Activated T-cell treated with anti-CD3 and anti-CD28 coated beads, Interleukin-2, amount 50 U/mL, for 72 hours (primary cell): ENCODE measurements at regions not wholly inside any gene's neighbourhood (a gene's known extent, or its start where the extent isn't known, plus 50 kb on each side); places are given as distances from the start of the nearest gene placed in this dataset.

Experiments used
- ATAC-seq, 2 donors: fragments of 150-1000 bp; cut with Tn5 transposase; replicated peaks in 1 of 2; 2 replicates each; pipeline ENCODE4 v1.10.0; 2021; ENCODE audit warnings: moderate library complexity in 2 of 2, mild to moderate bottlenecking in 1 of 2
- DNase-seq, 2 donors: peaks; one replicate each; pipeline ENCODE4 v3.0.0; 2021 to 2022; ENCODE audit warnings: mixed read lengths in 1 of 2
- H3K27ac Mint-ChIP-seq: one replicate; pipeline ENCODE4 v1.8.0; 2022; ENCODE audit warnings: mild to moderate bottlenecking, moderate library complexity, mixed read lengths
- H3K27me3 Mint-ChIP-seq: one replicate; pipeline ENCODE4 v1.8.0; 2022; ENCODE audit warnings: low read depth, mixed read lengths
- H3K36me3 Mint-ChIP-seq, 2 donors: one replicate each; pipeline ENCODE4 v1.8.0; 2022; ENCODE audit warnings: mixed read lengths in 2 of 2, mild to moderate bottlenecking in 1 of 2; ENCODE audit not compliant: insufficient read depth in 2 of 2
- H3K4me1 Mint-ChIP-seq: one replicate; pipeline ENCODE4 v1.8.0; 2022; ENCODE audit warnings: low read depth, mixed read lengths
- H3K4me3 Mint-ChIP-seq, 2 donors: one replicate each; pipeline ENCODE4 v1.8.0; 2022; ENCODE audit warnings: mild to moderate bottlenecking in 2 of 2, mixed read lengths in 2 of 2, moderate library complexity in 2 of 2
- H3K9me3 Mint-ChIP-seq, 2 donors: one replicate each; pipeline ENCODE4 v1.8.0; 2022; ENCODE audit warnings: mixed read lengths in 2 of 2

DNA sequence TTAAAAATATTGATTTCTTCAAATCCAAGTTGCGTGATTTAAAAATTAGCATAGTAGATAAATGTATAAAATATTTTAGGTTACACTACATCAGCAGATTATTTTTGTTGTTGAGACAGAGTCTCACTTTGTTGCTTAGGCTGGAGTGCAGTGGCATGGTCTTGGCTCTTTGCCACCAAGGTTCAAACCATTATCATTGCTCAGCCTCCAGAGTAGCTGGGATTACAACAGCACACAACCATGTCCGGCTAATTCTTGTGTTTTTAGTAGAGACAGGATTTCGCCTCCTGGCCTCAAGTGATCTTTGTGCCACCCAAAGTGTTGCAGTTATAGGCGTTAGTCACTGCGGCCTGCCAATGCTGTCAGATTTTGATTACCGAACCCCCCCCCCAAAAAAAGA, 1390.5 kb upstream of the TENM3 start:
- ATAC-seq: no peak
- H3K27ac Mint-ChIP-seq: no peak overlapping the region
- no peaks in the 10 kb centered on the region for H3K27me3 Mint-ChIP-seq
- no peak for DNase-seq
- H3K4me1 Mint-ChIP-seq: no peaks in the 10 kb centered on the region
- H3K36me3 Mint-ChIP-seq: no peaks in the 10 kb centered on the region
- H3K9me3 Mint-ChIP-seq: peaks cover 4% of the 10 kb centered on the region in 2 donors
- H3K4me3 Mint-ChIP-seq: no peak overlapping the region

GRCh38 chr4:180855184-180855583, 1388.0 kb upstream of the TENM3 start:
- Mint-ChIP-seq H3K4me3 (no peak overlapping the region), H3K4me1 (no peaks in the 10 kb centered on the region), H3K9me3 (peaks cover 6 to 7% of the 10 kb centered on the region in 2 donors), H3K27me3 (no peaks in the 10 kb centered on the region), H3K27ac (no peak overlapping the region), H3K36me3 (peaks cover 0 to 2% of the 10 kb centered on the region in 2 donors)
- ATAC-seq (no peak), DNase-seq (no peak)

GRCh38 chr4:180860089-180860720, 1383.0 kb upstream of the TENM3 start:
- no peak overlapping the region for H3K4me3 Mint-ChIP-seq
- H3K27ac Mint-ChIP-seq: no peak overlapping the region
- ATAC-seq: no peak
- no peak for DNase-seq
- H3K9me3 Mint-ChIP-seq: peaks cover 12 to 15% of the 10 kb centered on the region in 2 donors
- H3K4me1 Mint-ChIP-seq: no peaks in the 10 kb centered on the region
- H3K36me3 Mint-ChIP-seq: peaks cover 0 to 2% of the 10 kb centered on the region in 2 donors
- no peaks in the 10 kb centered on the region for H3K27me3 Mint-ChIP-seq

GRCh38 chr4:180861651-180862050, 1381.6 kb upstream of the TENM3 start:
- DNase-seq: no peak
- Mint-ChIP-seq H3K27ac (no peak overlapping the region), H3K9me3 (peaks cover 8 to 15% of the 10 kb centered on the region in 2 donors), H3K27me3 (no peaks in the 10 kb centered on the region), H3K4me1 (no peaks in the 10 kb centered on the region), H3K4me3 (no peak overlapping the region), H3K36me3 (peaks cover 0 to 2% of the 10 kb centered on the region in 2 donors)
- ATAC-seq: no peak

GRCh38 chr4:180866933-180867643, 1376.1 kb upstream of the TENM3 start:
- no peak overlapping the region for H3K4me3 Mint-ChIP-seq
- no peaks in the 10 kb centered on the region for H3K4me1 Mint-ChIP-seq
- ATAC-seq: no peak
- no peak for DNase-seq
- peaks cover under 1 to 8% of the 10 kb centered on the region in 2 donors for H3K9me3 Mint-ChIP-seq
- H3K36me3 Mint-ChIP-seq: no peaks in the 10 kb centered on the region
- no peak overlapping the region for H3K27ac Mint-ChIP-seq
- no peaks in the 10 kb centered on the region for H3K27me3 Mint-ChIP-seq

DNA sequence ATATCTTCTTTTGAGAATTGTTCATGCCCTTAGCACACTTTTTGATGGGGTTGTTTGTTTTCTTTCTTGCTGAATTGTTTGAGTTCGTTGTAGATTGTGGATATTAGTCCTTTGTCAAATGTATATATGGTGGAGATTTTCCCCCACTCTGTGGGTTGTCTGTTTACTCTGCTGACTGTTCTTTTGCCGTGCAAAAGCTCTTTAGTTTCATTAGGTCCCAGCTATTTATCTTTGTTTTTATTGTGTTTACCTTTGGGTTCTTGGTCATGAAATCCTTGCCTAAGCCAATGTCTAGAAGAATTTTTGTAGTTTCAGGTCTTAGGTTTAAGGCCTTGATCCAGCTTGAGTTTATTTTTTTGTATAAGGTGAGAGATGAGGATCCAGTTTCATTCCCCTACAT, 1372.6 kb upstream of the TENM3 start:
- DNase-seq (no peak), ATAC-seq (no peak)
- no peak overlapping the region for H3K4me3 Mint-ChIP-seq
- no peaks in the 10 kb centered on the region for H3K4me1 Mint-ChIP-seq
- no peaks in the 10 kb centered on the region for H3K27me3 Mint-ChIP-seq
- peaks cover 5% of the 10 kb centered on the region in 2 donors for H3K9me3 Mint-ChIP-seq
- no peaks in the 10 kb centered on the region for H3K36me3 Mint-ChIP-seq
- H3K27ac Mint-ChIP-seq: no peak overlapping the region

- Mint-ChIP-seq H3K27me3 (no peaks in the 10 kb centered on the region), H3K4me1 (no peaks in the 10 kb centered on the region), H3K36me3 (no peaks in the 10 kb centered on the region), H3K9me3 (peaks cover 6 to 10% of the 10 kb centered on the region in 2 donors), H3K27ac (no peak overlapping the region), H3K4me3 (no peak overlapping the region)
- ATAC-seq (no peak), DNase-seq (no peak)
Observed at GRCh38 chr4:180898305-180898704, 1344.9 kb upstream of the TENM3 start.

DNA sequence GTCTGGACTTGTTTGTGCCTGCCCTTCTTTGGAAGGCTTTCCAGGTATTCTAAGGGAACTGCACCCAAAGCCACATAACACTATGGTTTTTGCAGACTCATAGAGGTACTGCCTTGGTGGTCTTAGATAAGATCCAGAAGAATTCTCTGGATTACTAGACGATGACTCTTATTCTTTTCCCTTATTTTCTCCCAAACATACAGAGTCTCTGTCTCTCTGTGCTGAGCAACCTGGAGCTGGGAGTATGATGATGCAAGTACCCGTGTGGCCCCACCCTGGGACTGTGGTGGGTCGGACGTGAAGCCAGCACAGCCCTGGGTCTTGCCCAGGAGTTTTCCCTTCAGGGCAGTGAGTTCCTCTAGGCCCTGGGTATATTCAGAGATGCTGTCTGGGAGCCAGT, 1342.4 kb upstream of the TENM3 start:
- ATAC-seq (no peak), DNase-seq (no peak)
- peaks cover 6 to 10% of the 10 kb centered on the region in 2 donors for H3K9me3 Mint-ChIP-seq
- no peak overlapping the region for H3K27ac Mint-ChIP-seq
- no peaks in the 10 kb centered on the region for H3K4me1 Mint-ChIP-seq
- no peaks in the 10 kb centered on the region for H3K36me3 Mint-ChIP-seq
- H3K4me3 Mint-ChIP-seq: no peak overlapping the region
- H3K27me3 Mint-ChIP-seq: no peaks in the 10 kb centered on the region

GRCh38 chr4:180909279-180909678, 1333.9 kb upstream of the TENM3 start:
- no peaks in the 10 kb centered on the region for H3K4me1 Mint-ChIP-seq

GRCh38 chr4:180913750-180914149, 1329.5 kb upstream of the TENM3 start:
- Mint-ChIP-seq H3K9me3 (peaks cover 0 to 2% of the 10 kb centered on the region in 2 donors), H3K4me3 (no peak overlapping the region), H3K36me3 (no peaks in the 10 kb centered on the region), H3K4me1 (no peaks in the 10 kb centered on the region), H3K27ac (no peak overlapping the region), H3K27me3 (no peaks in the 10 kb centered on the region)
- no peak for ATAC-seq
- DNase-seq: no peak

More at GRCh38 chr4:180909279-180909678, 1333.9 kb upstream of the TENM3 start:
- Mint-ChIP-seq H3K4me3 (no peak overlapping the region), H3K27me3 (no peaks in the 10 kb centered on the region), H3K27ac (no peak overlapping the region), H3K36me3 (no peaks in the 10 kb centered on the region), H3K9me3 (no peaks in the 10 kb centered on the region)
- ATAC-seq (no peak), DNase-seq (no peak)

GRCh38 chr4:180923486-180923885, 1319.7 kb upstream of the TENM3 start:
- Mint-ChIP-seq H3K27ac (no peak overlapping the region), H3K4me1 (no peaks in the 10 kb centered on the region), H3K9me3 (peaks cover 2 to 4% of the 10 kb centered on the region in 2 donors), H3K27me3 (no peaks in the 10 kb centered on the region), H3K4me3 (no peak overlapping the region), H3K36me3 (no peaks in the 10 kb centered on the region)
- ATAC-seq (no peak), DNase-seq (no peak)

DNA sequence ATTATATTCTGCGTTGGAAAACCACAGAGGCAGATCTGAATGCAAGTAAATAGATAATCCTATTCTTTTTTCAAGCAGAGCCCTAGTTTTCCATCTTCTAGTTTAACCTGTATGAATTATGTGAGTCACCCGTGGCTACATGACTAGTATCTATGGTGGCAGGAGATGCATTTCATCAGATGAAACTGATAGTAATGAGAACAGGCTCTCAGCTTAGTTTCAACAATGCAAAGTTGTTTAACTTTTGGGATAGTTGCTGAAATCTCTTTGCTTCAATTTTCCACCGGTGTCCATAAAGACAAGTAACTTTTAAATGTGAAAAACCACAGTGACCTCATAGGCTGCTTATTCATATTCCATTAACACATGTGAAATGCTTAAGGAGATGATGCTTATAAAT, 1317.4 kb upstream of the TENM3 start:
- no peak overlapping the region for H3K27ac Mint-ChIP-seq
- ATAC-seq (no peak), DNase-seq (no peak)
- no peaks in the 10 kb centered on the region for H3K27me3 Mint-ChIP-seq
- peaks cover 2 to 4% of the 10 kb centered on the region in 2 donors for H3K9me3 Mint-ChIP-seq
- H3K4me3 Mint-ChIP-seq: no peak overlapping the region
- H3K4me1 Mint-ChIP-seq: no peaks in the 10 kb centered on the region
- H3K36me3 Mint-ChIP-seq: no peaks in the 10 kb centered on the region

DNA sequence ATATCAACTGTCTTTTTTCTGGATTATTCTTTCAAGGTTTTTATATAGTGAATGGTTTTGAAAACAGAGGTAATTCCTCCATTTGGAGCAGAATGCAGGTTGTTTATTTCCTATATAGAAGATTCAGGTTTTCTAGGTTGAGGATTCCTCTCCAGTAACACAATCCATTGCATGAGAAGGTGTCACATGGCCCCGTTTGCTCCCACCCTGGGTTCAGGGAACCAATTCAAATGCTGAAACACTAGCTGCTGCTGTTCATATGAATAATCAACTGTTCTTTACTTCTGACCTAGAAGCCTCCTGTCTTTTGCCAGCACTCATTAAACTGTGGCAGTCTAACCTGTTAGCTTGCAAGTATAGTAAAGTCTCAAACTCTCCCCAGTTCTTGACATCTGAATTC, 1316.9 kb upstream of the TENM3 start:
- DNase-seq: no peak
- no peak for ATAC-seq
- H3K27ac Mint-ChIP-seq: no peak overlapping the region
- no peaks in the 10 kb centered on the region for H3K4me1 Mint-ChIP-seq
- H3K36me3 Mint-ChIP-seq: no peaks in the 10 kb centered on the region
- H3K4me3 Mint-ChIP-seq: no peak overlapping the region
- H3K9me3 Mint-ChIP-seq: no peaks in the 10 kb centered on the region
- no peaks in the 10 kb centered on the region for H3K27me3 Mint-ChIP-seq
